PC-3 (cell line): ENCODE measurements at regions not wholly inside any gene's neighbourhood (a gene's known extent, or its start where the extent isn't known, plus 50 kb on each side); places are given as distances from the start of the nearest gene placed in this dataset.

ENCODE experiments used
- ATAC-seq: fragments of 200-7000 bp; cut with Tn5 transposase; 2 replicates; pipeline ENCODE4 v1.9.1; 2020; ENCODE audit warnings: mild to moderate bottlenecking, moderate library complexity
- BruUV-seq: library from RNA; stranded (reverse); fragments of 400-500 nt; replicated peaks from 2 replicates; lab custom pipeline; 2021; lab: Mats Ljungman, UMichigan
- CTCF ChIA-PET: fragments of 300-600 bp; sonication (Branson Sonifier 250); formaldehyde crosslinking; loops from one replicate; lab custom pipeline; 2022; ENCODE audit warnings: antibody characterized with exemption; lab: Charles Lee
- POLR2A ChIA-PET: fragments of 300-600 bp; sonication (Branson Sonifier 250); formaldehyde crosslinking; loops from one replicate; lab custom pipeline; 2022; ENCODE audit warnings: antibody characterized with exemption; ENCODE audit not compliant: unreplicated experiment; lab: Charles Lee
- DNase-seq: peaks from one replicate; pipeline ENCODE4 v3.0.0-alpha.2; 2015
- H2AFZ ChIP-seq: fragments of 300-600 bp; sonication (generic); 2 replicates; pipeline ENCODE4 v1.6.0; 2016; ENCODE audit warnings: antibody characterized with exemption, low read length
- H3F3A ChIP-seq: fragments of 300-600 bp; sonication (generic); one replicate; pipeline ENCODE4 v1.6.0; 2017; ENCODE audit warnings: antibody characterized with exemption, low read length, control low read depth, mild to moderate bottlenecking; ENCODE audit not compliant: unreplicated experiment
- H3K27ac ChIP-seq: fragments of 300-600 bp; sonication (generic); 2 replicates; pipeline ENCODE4 v1.5.1; 2016; ENCODE audit warnings: mild to moderate bottlenecking, low read length
- H3K27me3 ChIP-seq: fragments of 300-600 bp; sonication (generic); 2 replicates; pipeline ENCODE4 v1.6.1; 2016; ENCODE audit warnings: low read length, mixed read lengths
- H3K36me3 ChIP-seq: fragments of 300-600 bp; sonication (generic); 2 replicates; pipeline ENCODE4 v1.6.1; 2016; ENCODE audit warnings: low read depth, mixed run types, low read length, mixed read lengths
- H3K4me1 ChIP-seq: fragments of 300-600 bp; sonication (generic); 2 replicates; pipeline ENCODE4 v1.5.1; 2016; ENCODE audit warnings: low read length; ENCODE audit not compliant: insufficient read depth
- H3K4me2 ChIP-seq: fragments of 300-600 bp; sonication (generic); 2 replicates; pipeline ENCODE4 v1.6.0; 2016; ENCODE audit warnings: low read length
- H3K4me3 ChIP-seq: fragments of 300-600 bp; sonication (generic); 2 replicates; pipeline ENCODE4 v1.5.1; 2016; ENCODE audit warnings: mild to moderate bottlenecking, low read length, mixed read lengths
- H3K79me2 ChIP-seq: fragments of 300-600 bp; sonication (generic); 2 replicates; pipeline ENCODE4 v1.6.1; 2017; ENCODE audit warnings: low read length, mixed read lengths
- H3K9ac ChIP-seq: fragments of 300-600 bp; sonication (generic); 2 replicates; pipeline ENCODE4 v1.6.0; 2016; ENCODE audit warnings: mild to moderate bottlenecking, low read length
- H3K9me2 ChIP-seq: fragments of 300-600 bp; sonication (generic); replicated peaks from 2 replicates; pipeline ENCODE4 v1.6.1; 2016; ENCODE audit warnings: mixed run types, low read length, mixed read lengths
- H3K9me3 ChIP-seq: fragments of 300-600 bp; sonication (generic); 2 replicates; pipeline ENCODE4 v1.6.1; 2016; ENCODE audit warnings: low read length, mixed read lengths
- H4K20me1 ChIP-seq: fragments of 300-600 bp; sonication (generic); 2 replicates; pipeline ENCODE4 v1.6.1; 2016; ENCODE audit warnings: low read length, mixed read lengths
- EZH2 ChIP-seq: fragments of 300-600 bp; sonication (generic); IDR thresholded peaks from one replicate; pipeline ENCODE4 v1.6.1; 2017; ENCODE audit warnings: antibody characterized with exemption, mild to moderate bottlenecking, low read length; ENCODE audit not compliant: unreplicated experiment
- EZH2phosphoT487 ChIP-seq: fragments of 300-600 bp; sonication (generic); IDR thresholded peaks from 2 replicates; pipeline ENCODE4 v1.6.1; 2018; ENCODE audit warnings: mild to moderate bottlenecking, antibody characterized with exemption, low read length, borderline replicate concordance
- intact Hi-C: fragments of 100-400 bp; cut with micrococcal nuclease; formaldehyde crosslinking; loops from 2 replicates; pipeline ENCODE4 v1.9.0; 2023
- TF ChIP-seq, protein P1 (sequence below): fragments of 300-600 bp; sonication (generic); conservative IDR thresholded peaks from 2 replicates; pipeline ENCODE4 v1.5.1; 2017; ENCODE audit warnings: antibody characterized with exemption, low read depth, mild to moderate bottlenecking, low read length

DNA sequence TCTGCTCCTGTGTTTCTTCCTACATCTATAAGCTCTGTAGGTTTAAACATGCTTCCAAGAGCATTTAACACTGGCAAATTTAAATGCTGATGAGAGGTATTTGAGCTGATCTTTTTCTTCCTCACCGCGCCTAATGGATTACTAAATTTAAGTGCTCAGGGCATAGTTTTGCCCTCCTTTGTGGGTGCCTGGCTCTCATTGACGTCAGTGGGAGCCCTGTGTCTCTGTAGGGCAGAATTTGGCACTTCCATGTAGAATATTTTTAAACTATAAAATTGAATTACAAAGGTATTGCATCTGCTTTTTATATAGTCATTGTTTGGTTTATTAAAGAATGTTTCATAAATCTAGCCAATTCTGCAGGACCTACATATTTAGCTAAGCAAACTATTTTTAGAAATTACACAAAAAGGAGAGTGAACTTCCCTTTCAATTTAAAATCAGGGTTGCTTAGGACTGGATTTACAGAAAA, 444.8 kb downstream of the AEBP2 start:
- no TSS peak for BruUV-seq
- no peaks in the 10 kb centered on the region for H3F3A ChIP-seq
- H3K4me3 ChIP-seq: no peak overlapping the region
- no peak overlapping the region for H3K4me2 ChIP-seq
- H3K9ac ChIP-seq: no peak overlapping the region
- H3K4me1 ChIP-seq: no peaks in the 10 kb centered on the region
- CTCF ChIA-PET: no interaction called here
- no peaks in the 10 kb centered on the region for H4K20me1 ChIP-seq
- H3K79me2 ChIP-seq: no peaks in the 10 kb centered on the region
- ATAC-seq (no peak), DNase-seq (no peak)
- H3K9me3 ChIP-seq: no peaks in the 10 kb centered on the region
- H3K9me2 ChIP-seq: no peaks in the 10 kb centered on the region
- H3K27me3 ChIP-seq: peaks cover 29% of the 10 kb centered on the region; the same call in 1 of the 2 replicates
- POLR2A ChIA-PET: no interaction called here
- no peak overlapping the region for H2AFZ ChIP-seq
- TF ChIP-seq, protein P1, sequence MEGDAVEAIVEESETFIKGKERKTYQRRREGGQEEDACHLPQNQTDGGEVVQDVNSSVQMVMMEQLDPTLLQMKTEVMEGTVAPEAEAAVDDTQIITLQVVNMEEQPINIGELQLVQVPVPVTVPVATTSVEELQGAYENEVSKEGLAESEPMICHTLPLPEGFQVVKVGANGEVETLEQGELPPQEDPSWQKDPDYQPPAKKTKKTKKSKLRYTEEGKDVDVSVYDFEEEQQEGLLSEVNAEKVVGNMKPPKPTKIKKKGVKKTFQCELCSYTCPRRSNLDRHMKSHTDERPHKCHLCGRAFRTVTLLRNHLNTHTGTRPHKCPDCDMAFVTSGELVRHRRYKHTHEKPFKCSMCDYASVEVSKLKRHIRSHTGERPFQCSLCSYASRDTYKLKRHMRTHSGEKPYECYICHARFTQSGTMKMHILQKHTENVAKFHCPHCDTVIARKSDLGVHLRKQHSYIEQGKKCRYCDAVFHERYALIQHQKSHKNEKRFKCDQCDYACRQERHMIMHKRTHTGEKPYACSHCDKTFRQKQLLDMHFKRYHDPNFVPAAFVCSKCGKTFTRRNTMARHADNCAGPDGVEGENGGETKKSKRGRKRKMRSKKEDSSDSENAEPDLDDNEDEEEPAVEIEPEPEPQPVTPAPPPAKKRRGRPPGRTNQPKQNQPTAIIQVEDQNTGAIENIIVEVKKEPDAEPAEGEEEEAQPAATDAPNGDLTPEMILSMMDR: no peak
- intact Hi-C loops: no loop called here
- no peak overlapping the region for H3K27ac ChIP-seq
- H3K36me3 ChIP-seq: no peaks in the 10 kb centered on the region

DNA sequence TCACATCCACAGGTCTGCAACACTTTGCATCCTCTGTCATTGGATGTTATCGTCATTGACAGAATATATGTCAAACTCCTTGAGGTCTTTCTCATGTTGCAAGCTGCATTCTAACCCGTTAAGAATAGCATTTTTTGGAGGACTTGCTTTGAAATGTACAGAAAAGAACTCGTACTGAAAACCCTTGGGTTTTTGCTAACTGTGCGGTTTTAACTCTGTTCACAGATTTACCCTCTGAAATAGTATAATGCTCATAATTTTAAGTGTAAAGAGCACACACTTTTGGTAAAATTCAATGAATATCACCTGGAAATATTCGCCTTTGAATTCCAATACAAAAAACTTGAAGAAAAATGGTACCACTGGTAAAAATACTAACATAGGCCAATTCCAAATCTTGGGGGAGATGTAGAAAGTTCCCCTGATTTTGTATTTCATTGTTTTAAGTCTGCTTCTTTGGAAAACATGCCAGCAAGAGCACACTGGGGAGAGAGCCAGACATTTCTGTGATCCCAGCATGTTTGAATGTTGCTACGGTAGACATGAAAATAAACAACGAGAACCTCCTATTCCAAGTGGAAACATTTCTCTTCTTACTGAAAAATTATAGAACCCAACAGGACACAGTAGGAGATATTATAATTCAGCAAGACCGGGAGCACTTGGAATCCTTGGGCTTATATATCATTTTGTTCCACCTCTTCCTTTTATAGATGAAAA, 446.0 kb downstream of the AEBP2 start:
- H3K4me3 ChIP-seq: no peak overlapping the region
- no peak overlapping the region for H3K27ac ChIP-seq
- no peaks in the 10 kb centered on the region for H3K9me3 ChIP-seq
- H3K79me2 ChIP-seq: no peaks in the 10 kb centered on the region
- no peak overlapping the region for H2AFZ ChIP-seq
- intact Hi-C loops: no loop called here
- no peak for ATAC-seq
- no peaks in the 10 kb centered on the region for H4K20me1 ChIP-seq
- H3K4me2 ChIP-seq: no peak overlapping the region
- H3K4me1 ChIP-seq: no peaks in the 10 kb centered on the region
- ChIA-PET CTCF (no interaction called here), POLR2A (no interaction called here)
- H3F3A ChIP-seq: no peaks in the 10 kb centered on the region
- no peak for DNase-seq
- no peak overlapping the region for H3K9ac ChIP-seq
- BruUV-seq: no TSS peak
- no peaks in the 10 kb centered on the region for H3K9me2 ChIP-seq
- TF ChIP-seq EZH2phosphoT487 (no peak), EZH2 (no peak)
- TF ChIP-seq, protein P1: no peak
- H3K36me3 ChIP-seq: no peaks in the 10 kb centered on the region
- H3K27me3 ChIP-seq: peaks cover 33% of the 10 kb centered on the region; the same call in 1 of the 2 replicates

DNA sequence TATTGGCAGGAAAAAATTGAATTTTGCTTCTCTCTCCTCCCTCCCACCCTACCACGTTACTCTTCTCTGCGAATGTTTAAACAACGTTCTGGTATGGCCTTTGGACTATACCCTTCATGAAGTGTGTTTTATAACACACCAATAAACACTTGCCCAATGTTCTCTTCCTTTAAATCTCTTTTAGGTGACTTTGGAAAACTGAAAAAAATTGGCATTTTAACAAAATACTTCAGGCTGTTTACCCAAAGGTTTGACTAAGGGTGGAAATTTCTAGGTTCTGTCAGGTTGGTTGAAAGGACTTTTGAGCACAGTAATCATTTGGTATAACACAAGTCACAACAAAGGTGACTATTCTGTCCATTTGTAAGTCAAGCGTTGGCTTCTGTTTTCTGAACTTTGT, 446.8 kb downstream of the AEBP2 start:
- H3K9me2 ChIP-seq: no peaks in the 10 kb centered on the region
- DNase-seq: no peak
- H3F3A ChIP-seq: no peaks in the 10 kb centered on the region
- no peak overlapping the region for H3K4me3 ChIP-seq
- H3K4me2 ChIP-seq: no peak overlapping the region
- CTCF ChIA-PET: no interaction called here
- no peak overlapping the region for H3K27ac ChIP-seq
- no peaks in the 10 kb centered on the region for H4K20me1 ChIP-seq
- intact Hi-C loops: no loop called here
- peaks cover 33% of the 10 kb centered on the region; the same call in 1 of the 2 replicates for H3K27me3 ChIP-seq
- no peak overlapping the region for H3K9ac ChIP-seq
- H3K36me3 ChIP-seq: no peaks in the 10 kb centered on the region
- no peak overlapping the region for H2AFZ ChIP-seq
- no TSS peak for BruUV-seq
- no peak for ATAC-seq
- H3K4me1 ChIP-seq: no peaks in the 10 kb centered on the region
- H3K9me3 ChIP-seq: no peaks in the 10 kb centered on the region
- POLR2A ChIA-PET: no interaction called here
- TF ChIP-seq, protein P1: no peak
- TF ChIP-seq EZH2phosphoT487: no peak
- no peak for TF ChIP-seq EZH2
- H3K79me2 ChIP-seq: no peaks in the 10 kb centered on the region
